Erythroblast (primary cell): ENCODE measurements at regions not wholly inside any gene's neighbourhood (a gene's known extent, or its start where the extent isn't known, plus 50 kb on each side); places are given as distances from the start of the nearest gene placed in this dataset.

ENCODE experiments used
- GATA1 ChIP-seq: IDR thresholded peaks from 2 replicates; pipeline ENCODE4 v1.6.1; 2011; ENCODE audit warnings: low read depth, mild to moderate bottlenecking, control low read depth, low read length, moderate library complexity
- POLR2A ChIP-seq: IDR thresholded peaks from 2 replicates; pipeline ENCODE4 v1.6.1; 2011; ENCODE audit warnings: mild to moderate bottlenecking, low read length

DNA sequence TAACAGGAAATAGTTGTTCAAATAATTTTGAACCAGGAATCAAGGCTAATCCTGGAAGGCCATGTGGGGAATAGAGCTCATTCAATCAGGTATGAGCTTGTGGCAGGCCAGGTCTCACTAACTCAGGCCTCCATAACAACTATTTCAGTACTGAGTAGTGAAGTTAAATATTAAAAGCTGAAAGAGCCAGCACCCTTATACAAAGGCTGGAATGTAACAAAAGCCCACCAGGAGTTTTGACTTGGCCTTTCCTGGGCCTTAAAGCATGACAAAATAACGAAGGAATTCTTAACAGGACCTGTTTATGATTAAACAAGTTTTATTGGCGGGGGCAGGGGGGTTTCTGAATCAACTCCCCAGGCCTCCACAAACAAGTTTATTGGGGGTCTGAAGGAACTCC is 1146.7 kb downstream of the CDH9 start:
- TF ChIP-seq POLR2A (no peak), GATA1 (no peak)
